Endodermal cell (in vitro differentiated cells): ENCODE measurements at regions not wholly inside any gene's neighbourhood (a gene's known extent, or its start where the extent isn't known, plus 50 kb on each side); places are given as distances from the start of the nearest gene placed in this dataset.

Source experiments
- DNase-seq: peaks from one replicate; pipeline ENCODE4 v3.0.0-alpha.2; 2017
- H3K27ac ChIP-seq: 2 replicates; pipeline ENCODE4 v1.5.1; 2013; ENCODE audit warnings: mild to moderate bottlenecking, low read depth, low read length, moderate library complexity
- H3K27me3 ChIP-seq: 2 replicates; pipeline ENCODE4 v1.6.1; 2013; ENCODE audit warnings: mild to moderate bottlenecking, low read length, moderate library complexity; ENCODE audit not compliant: insufficient read depth, control insufficient read depth, poor library complexity, severe bottlenecking
- H3K36me3 ChIP-seq: 2 replicates; pipeline ENCODE4 v1.7.0; 2013; ENCODE audit warnings: mild to moderate bottlenecking, low read length, moderate library complexity; ENCODE audit not compliant: control insufficient read depth, insufficient read depth
- H3K4me1 ChIP-seq: one replicate; pipeline ENCODE4 v1.7.0; 2013; ENCODE audit warnings: low read length; ENCODE audit not compliant: control insufficient read depth, insufficient read depth
- H3K4me3 ChIP-seq: 2 replicates; pipeline ENCODE4 v1.5.1; 2013; ENCODE audit warnings: mild to moderate bottlenecking, low read length, moderate library complexity
- H3K9ac ChIP-seq: 2 replicates; pipeline ENCODE4 v1.6.1; 2013; ENCODE audit warnings: mild to moderate bottlenecking, low read length, moderate library complexity; ENCODE audit not compliant: poor library complexity, severe bottlenecking; ENCODE audit errors: extremely low read depth
- H3K9me3 ChIP-seq: 2 replicates; pipeline ENCODE4 v1.6.1; 2013; ENCODE audit warnings: mild to moderate bottlenecking, low read length, moderate library complexity; ENCODE audit not compliant: control insufficient read depth
- H3K27ac Mint-ChIP-seq: 2 replicates; pipeline ENCODE4 v1.8.0; 2020; ENCODE audit warnings: mixed read lengths
- H3K27me3 Mint-ChIP-seq: 2 replicates; pipeline ENCODE4 v1.8.0; 2021; ENCODE audit warnings: mild to moderate bottlenecking, mixed read lengths; ENCODE audit not compliant: insufficient read depth
- H3K36me3 Mint-ChIP-seq: 2 replicates; pipeline ENCODE4 v1.8.0; 2020; ENCODE audit warnings: low read depth, mixed read lengths
- H3K4me1 Mint-ChIP-seq: 2 replicates; pipeline ENCODE4 v1.8.0; 2020; ENCODE audit warnings: mixed read lengths
- H3K4me3 Mint-ChIP-seq: 2 replicates; pipeline ENCODE4 v1.8.0; 2020; ENCODE audit warnings: mild to moderate bottlenecking, moderate library complexity, mixed read lengths
- H3K9me3 Mint-ChIP-seq: 2 replicates; pipeline ENCODE4 v1.8.0; 2020; ENCODE audit warnings: mild to moderate bottlenecking, mixed read lengths
- CTCF ChIP-seq: fragments of 200-600 bp; sonication (generic); conservative IDR thresholded peaks from 2 replicates; pipeline ENCODE4 v1.5.0; 2021; ENCODE audit warnings: antibody characterized with exemption, mild to moderate bottlenecking
- WGBS, 2 experiments: methylation state at CpG; one replicate each; pipeline versions ENCODE4 v1.1.5 to v1.1.7; 2013; ENCODE audit warnings: missing lambda C conversion rate in 2 of 2, mixed read lengths in 1 of 2; ENCODE audit not compliant: insufficient coverage in 1 of 2, insufficient read length in 1 of 2; 5-methylcytosine and 5-hydroxymethylcytosine counted together

DNA sequence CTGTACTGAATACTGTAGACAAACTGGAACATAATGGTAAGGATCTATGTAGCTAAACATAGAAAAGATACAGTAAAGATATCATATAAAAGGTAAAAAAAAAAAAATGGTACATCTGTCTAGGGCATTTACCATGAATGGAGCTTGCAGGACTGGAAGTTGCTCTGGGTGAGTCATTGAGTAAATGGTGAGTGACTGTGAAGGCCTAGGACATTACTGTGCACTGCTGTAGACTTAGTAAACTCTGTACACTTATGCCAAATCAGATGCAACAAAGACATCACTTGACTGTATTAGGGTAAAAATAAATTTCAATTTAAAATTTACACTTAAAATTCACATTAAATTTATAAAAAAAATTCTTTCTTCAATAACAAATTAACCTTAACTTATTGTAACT, 281.3 kb upstream of the LMCD1 start:
- Histone ChIP-seq H3K4me3 (no peak overlapping the region), H3K9me3 (no peaks in the 10 kb centered on the region), H3K27me3 (no peaks in the 10 kb centered on the region), H3K4me1 (no peaks in the 10 kb centered on the region), H3K9ac (no peak overlapping the region), H3K36me3 (no peaks in the 10 kb centered on the region), H3K27ac (no peak overlapping the region)
- Mint-ChIP-seq H3K4me1 (no peaks in the 10 kb centered on the region), H3K27ac (no peak overlapping the region), H3K9me3 (peaks cover 3% of the 10 kb centered on the region), H3K27me3 (no peaks in the 10 kb centered on the region), H3K4me3 (no peak overlapping the region), H3K36me3 (no peaks in the 10 kb centered on the region)
- DNase-seq = no peak
- TF ChIP-seq CTCF = no peak

DNA sequence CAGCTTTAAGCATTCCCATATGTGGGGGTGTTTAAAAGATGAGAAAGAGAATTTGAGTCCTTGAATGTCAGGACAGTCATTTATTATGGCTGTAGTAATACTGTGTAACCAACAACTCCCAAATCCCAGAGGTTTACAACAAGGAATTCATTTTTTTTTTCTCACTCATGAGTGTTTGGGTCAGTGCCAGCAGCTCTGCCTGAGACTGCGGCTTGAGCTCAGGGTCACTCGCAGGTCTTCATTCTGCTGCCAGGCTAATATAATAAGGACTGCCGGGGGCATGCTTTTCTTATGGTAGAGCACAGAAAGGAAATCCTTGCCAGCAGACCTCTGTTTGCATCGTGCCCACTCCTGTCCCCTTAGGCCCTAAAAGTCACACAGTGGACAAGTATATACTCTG, 277.9 kb upstream of the LMCD1 start:
- no peak for TF ChIP-seq CTCF
- H3K9me3 Mint-ChIP-seq = no peaks in the 10 kb centered on the region
- Histone ChIP-seq H3K9me3 (no peaks in the 10 kb centered on the region), H3K36me3 (no peaks in the 10 kb centered on the region), H3K4me3 (no peak overlapping the region), H3K9ac (no peak overlapping the region), H3K27ac (no peak overlapping the region), H3K27me3 (no peaks in the 10 kb centered on the region), H3K4me1 (no peaks in the 10 kb centered on the region)
- H3K36me3 Mint-ChIP-seq = no peaks in the 10 kb centered on the region
- 92 to 94% methylated on average over 4 of the region's 4 CpGs for WGBS, 2 experiments
- no peaks in the 10 kb centered on the region for H3K27me3 Mint-ChIP-seq
- H3K4me1 Mint-ChIP-seq = no peaks in the 10 kb centered on the region
- H3K27ac Mint-ChIP-seq = no peak overlapping the region
- DNase-seq = no peak
- no peak overlapping the region for H3K4me3 Mint-ChIP-seq

- Mint-ChIP-seq H3K27ac (no peak overlapping the region), H3K36me3 (no peaks in the 10 kb centered on the region), H3K27me3 (no peaks in the 10 kb centered on the region), H3K9me3 (no peaks in the 10 kb centered on the region), H3K4me3 (no peak overlapping the region), H3K4me1 (no peaks in the 10 kb centered on the region)
- DNase-seq = no peak
- no peaks in the 10 kb centered on the region for H3K9me3 ChIP-seq
- no peaks in the 10 kb centered on the region for H3K4me1 ChIP-seq
- H3K27me3 ChIP-seq = no peaks in the 10 kb centered on the region
- 91 to 96% methylated on average over 6 of the region's 6 CpGs for WGBS, 2 experiments
- H3K27ac ChIP-seq = no peak overlapping the region
- H3K4me3 ChIP-seq = no peak overlapping the region
- TF ChIP-seq CTCF = no peak
- no peaks in the 10 kb centered on the region for H3K36me3 ChIP-seq
- no peak overlapping the region for H3K9ac ChIP-seq
These were observed 276.7 kb upstream of the LMCD1 start for GRCh38 chr3:8224941-8225340.
